Heart left ventricle (tissue), 13 donors: ENCODE measurements at regions not wholly inside any gene's neighbourhood (a gene's known extent, or its start where the extent isn't known, plus 50 kb on each side); places are given as distances from the start of the nearest gene placed in this dataset.

Experiments
- CTCF ChIP-seq, 12 donors: fragments of 200-600 bp; sonication (generic) in 4 of 12; IDR thresholded peaks; one replicate each; pipeline versions ENCODE4 v1.5.0 to v1.8.0; 2018 to 2022; ENCODE audit warnings: antibody characterized with exemption in 12 of 12, mild to moderate bottlenecking in 5 of 12
- POLR2A ChIP-seq, 2 donors: fragments of 450-650 bp; IDR thresholded peaks; one replicate each; pipeline ENCODE4 v1.6.1; 2017; ENCODE audit warnings: antibody characterized with exemption in 2 of 2, mild to moderate bottlenecking in 2 of 2, moderate library complexity in 2 of 2
- donor health status: ischemic (EF 13 %, LVEDD 7.1; RV severe dilation, severe dysfunction).
- donor health status: DM: no; HTN: yes; CAD: no.
- donor health status: DM: no; HTN: no; CAD: no.
- donor health status: ischemic (EF 25% LVEDD 6.9; RV normal size, moderate dysfunction).
- donor health status: ischemic (EF 25% LVEDD 5.7; RV mildly dilated, moderate dysfunction).
- donor health status: ischemic (EF 35%, LVEDD 5.7; RV mildly dilated, moderate dysfunction).
- donor health status: nonischemic (EF 11% LVEDD 7.7; RV severe dilation, severe dysfunction).
- donor health status: DM: yes; HTN: yes; CAD: no.
- donor health status: PGD.
- donor health status: ischemic (EF 29% LVEDD 5.4; RV normal size, mild dysfunction).
- donor health status: nonischemic (EF 23%, LVEDD 6.1; RV moderate dilation, normal function).

- TF ChIP-seq CTCF (IDR thresholded peaks at IDR 0.05) (peak in 9 of 12 donors; percentile 12 to 48 (median 35)), POLR2A (IDR thresholded peaks at IDR 0.05) (no peak)
These were observed 200.9 kb upstream of the EYA4 start for GRCh38 chr6:133040094-133040802.
